ENCODE measurements at regions not wholly inside any gene's neighbourhood (a gene's known extent, or its start where the extent isn't known, plus 50 kb on each side); places are given as distances from the start of the nearest gene placed in this dataset.

- TF ChIP-seq POLR2A (IDR thresholded peaks at IDR 0.05; ENCODE audit: low read depth, low read length), result no peak
- TF ChIP-seq USF2 (IDR thresholded peaks at IDR 0.05; ENCODE audit: low read depth, low read length), result no peak
- TF ChIP-seq CTCF (conservative IDR thresholded peaks at IDR 0.05; ENCODE audit: low read depth, low read length), result no peak
- TF ChIP-seq MXI1 (IDR thresholded peaks at IDR 0.05; ENCODE audit: borderline replicate concordance, low read depth, low read length), result no peak
- TF ChIP-seq RCOR1 (IDR thresholded peaks at IDR 0.05; ENCODE audit: insufficient replicate concordance, low read length), result no peak
- TF ChIP-seq CHD1 (IDR thresholded peaks at IDR 0.05; ENCODE audit: low read depth, low read length), result no peak
- no peak for TF ChIP-seq CEBPB (IDR thresholded peaks at IDR 0.05; ENCODE audit: low read depth, low read length)
Observed at GRCh38 chr2:223324402-223324801, 272.4 kb downstream of the KCNE4 start.

Data from IMR-90 (cell line).